Panc1 (cell line): ENCODE measurements at regions not wholly inside any gene's neighbourhood (a gene's known extent, or its start where the extent isn't known, plus 50 kb on each side); places are given as distances from the start of the nearest gene placed in this dataset.

Experiments
- ATAC-seq: fragments of 200-7000 bp; cut with Tn5 transposase; 2 replicates; pipeline ENCODE4 v1.9.1; 2020; ENCODE audit warnings: mild to moderate bottlenecking, moderate library complexity
- BruUV-seq: library from RNA; stranded (reverse); fragments of 400-500 nt; replicated peaks from 2 replicates; lab custom pipeline; 2021; lab: Mats Ljungman, UMichigan
- CTCF ChIA-PET: fragments of 300-600 bp; sonication (Branson Sonifier 250); formaldehyde crosslinking; loops from one replicate; lab custom pipeline; 2022; ENCODE audit warnings: antibody characterized with exemption; lab: Charles Lee
- POLR2A ChIA-PET: fragments of 300-600 bp; sonication (Branson Sonifier 250); formaldehyde crosslinking; loops from one replicate; lab custom pipeline; 2022; ENCODE audit warnings: antibody characterized with exemption; lab: Charles Lee
- DNase-seq: peaks from one replicate; pipeline ENCODE4 v3.0.0-alpha.2; 2010; ENCODE audit warnings: low read depth, low spot score
- H3K27ac ChIP-seq: 2 replicates; pipeline ENCODE4 v1.5.1; 2011; ENCODE audit warnings: mild to moderate bottlenecking, low read length, inconsistent platforms
- H3K27me3 ChIP-seq: fragments of 200-500 bp; sonication (Bioruptor generic); 2 replicates; pipeline ENCODE4 v1.6.0; 2014; ENCODE audit warnings: low read length, inconsistent platforms; ENCODE audit not compliant: control insufficient read depth, insufficient read depth
- H3K36me3 ChIP-seq: fragments of 200-500 bp; sonication (Bioruptor generic); 2 replicates; pipeline ENCODE4 v1.5.1; 2014; ENCODE audit warnings: inconsistent platforms, mild to moderate bottlenecking, low read length, moderate library complexity; ENCODE audit not compliant: control insufficient read depth, insufficient read depth
- H3K4me1 ChIP-seq: 2 replicates; pipeline ENCODE4 v1.5.1; 2011; ENCODE audit warnings: inconsistent platforms, mild to moderate bottlenecking, low read length, moderate library complexity; ENCODE audit not compliant: control insufficient read depth, insufficient read depth
- H3K4me3 ChIP-seq, 2 experiments: 2 replicates each; pipeline ENCODE4 v1.5.1; 2011 to 2012; ENCODE audit warnings: low read depth in 2 of 2, low read length in 2 of 2, mild to moderate bottlenecking in 2 of 2, inconsistent platforms in 1 of 2, moderate library complexity in 1 of 2
- H3K9me3 ChIP-seq: fragments of 200-500 bp; sonication (Bioruptor generic); 2 replicates; pipeline ENCODE4 v1.5.1; 2014; ENCODE audit warnings: low read depth, mild to moderate bottlenecking, inconsistent platforms, low read length, moderate library complexity; ENCODE audit not compliant: control insufficient read depth, insufficient read depth
- CTCF ChIP-seq: fragments of 450-650 bp; IDR thresholded peaks from 2 replicates; pipeline ENCODE4 v1.5.1; 2017; ENCODE audit warnings: mild to moderate bottlenecking
- POLR2AphosphoS5 ChIP-seq: IDR thresholded peaks from 2 replicates; pipeline ENCODE4 v1.6.1; 2012; ENCODE audit warnings: mild to moderate bottlenecking, low read depth, low read length, moderate library complexity
- REST ChIP-seq, 2 experiments: IDR thresholded peaks; 2 replicates each; pipeline ENCODE4 v1.6.1; 2011 to 2012; ENCODE audit warnings: low read depth in 2 of 2, control low read depth in 1 of 2, low read length in 1 of 2, mild to moderate bottlenecking in 1 of 2, moderate library complexity in 1 of 2; ENCODE audit not compliant: insufficient read depth in 1 of 2
- SIN3A ChIP-seq: IDR thresholded peaks from 2 replicates; pipeline ENCODE4 v1.6.1; 2012; ENCODE audit warnings: low read depth, mild to moderate bottlenecking, low read length, moderate library complexity, borderline replicate concordance; ENCODE audit not compliant: insufficient read depth
- TCF7L2 ChIP-seq: IDR thresholded peaks from 2 replicates; pipeline ENCODE4 v1.6.1; 2011; ENCODE audit warnings: mild to moderate bottlenecking, low read depth, low read length, inconsistent platforms
- in situ Hi-C: cut with HindIII; loops from 2 replicates; pipeline ENCODE4 v1.10.0; 2016; ENCODE audit warnings: low sequenced_read_pairs, low pct_unique_long_range_greater_than_20kb
- intact Hi-C: fragments of 100-400 bp; cut with micrococcal nuclease; formaldehyde crosslinking; loops from one replicate; pipeline ENCODE4 v1.10.0; 2022; ENCODE audit not compliant: unreplicated experiment

- ChIA-PET POLR2A (no interaction called here), CTCF (no interaction called here)
- BruUV-seq = no TSS peak
- TF ChIP-seq POLR2AphosphoS5 = no peak
- TF ChIP-seq TCF7L2 = no peak
- no peak for TF ChIP-seq REST (IDR thresholded peaks at IDR 0.05; ENCODE audit: insufficient read depth in 1 of 2, low read depth in 2 of 2, low read length in 1 of 2)
- no peak for TF ChIP-seq SIN3A
- no peak for TF ChIP-seq CTCF
- Histone ChIP-seq H3K4me3 (no peak overlapping the region), H3K9me3 (no peaks in the 10 kb centered on the region), H3K27ac (no peak overlapping the region), H3K36me3 (no peaks in the 10 kb centered on the region), H3K27me3 (no peaks in the 10 kb centered on the region), H3K4me1 (no peaks in the 10 kb centered on the region)
- no peak for DNase-seq
- intact Hi-C loops (no loop called here), in situ Hi-C loops (no loop called here)
- no peak for ATAC-seq
Measured at GRCh38 chr6:23343610-23344306, 774.4 kb downstream of the HDGFL1 start.

GRCh38 chr6:23348185-23348584 is 777.8 kb upstream of the NRSN1 start:
- CTCF ChIA-PET = no interaction called here

More at GRCh38 chr6:23348185-23348584, 777.8 kb upstream of the NRSN1 start:
- intact Hi-C loops (no loop called here), in situ Hi-C loops (no loop called here)
- no peak for DNase-seq
- POLR2A ChIA-PET = no interaction called here
- Histone ChIP-seq H3K27ac (no peak overlapping the region), H3K9me3 (no peaks in the 10 kb centered on the region), H3K27me3 (no peaks in the 10 kb centered on the region), H3K4me1 (no peaks in the 10 kb centered on the region), H3K36me3 (no peaks in the 10 kb centered on the region), H3K4me3 (no peak overlapping the region)
- TF ChIP-seq SIN3A (no peak), CTCF (no peak), REST (IDR thresholded peaks at IDR 0.05; ENCODE audit: insufficient read depth in 1 of 2, low read depth in 2 of 2, low read length in 1 of 2) (no peak), POLR2AphosphoS5 (no peak), TCF7L2 (no peak)
- no TSS peak for BruUV-seq
- no peak for ATAC-seq
